B cell (primary cell): ENCODE measurements at regions not wholly inside any gene's neighbourhood (a gene's known extent, or its start where the extent isn't known, plus 50 kb on each side); places are given as distances from the start of the nearest gene placed in this dataset.
A peak's percentile ranks its signal among the peaks of the same experiment; 100 is the strongest.

Experiments used
- ATAC-seq: fragments of 200-7000 bp; cut with Tn5 transposase; one replicate; pipeline ENCODE4 v1.10.0; 2021; ENCODE audit warnings: low read depth, mild to moderate bottlenecking, moderate number of reproducible peaks, moderate library complexity
- CTCF ChIA-PET: fragments of 350-600 bp; sonication (Branson Sonifier 250); formaldehyde crosslinking; loops from one replicate; lab custom pipeline; 2021; ENCODE audit warnings: antibody characterized with exemption, inconsistent platforms; lab: Charles Lee
- POLR2A ChIA-PET: fragments of 350-600 bp; sonication (Branson Sonifier 250); formaldehyde crosslinking; loops from one replicate; lab custom pipeline; 2021; ENCODE audit warnings: antibody characterized with exemption; lab: Charles Lee
- DNase-seq: peaks from one replicate; pipeline ENCODE4 v3.0.0; 2013
- H2AFZ ChIP-seq: 2 replicates; pipeline ENCODE4 v1.6.1; 2012; ENCODE audit warnings: mild to moderate bottlenecking, low read depth, low read length; ENCODE audit not compliant: insufficient read depth, poor library complexity, severe bottlenecking
- H3K27ac ChIP-seq, 2 donors: 1 replicate in 1 of 2; 2 replicates in 1 of 2; pipeline ENCODE4 v1.5.1; 2012 to 2013; ENCODE audit warnings: low read length in 2 of 2, mild to moderate bottlenecking in 2 of 2, moderate library complexity in 1 of 2
- H3K27me3 ChIP-seq, 4 experiments: fragments of 200-600 bp in 1 of 4; sonication (generic) in 1 of 4; replicated peaks in 1 of 4; 1 replicate in 2 of 4; 2 replicates in 2 of 4; pipeline versions ENCODE4 v1.6.1 to v1.7.0; 2013 to 2016; ENCODE audit warnings: low read length in 3 of 4, mild to moderate bottlenecking in 2 of 4, mixed read lengths in 1 of 4, moderate library complexity in 1 of 4; ENCODE audit not compliant: insufficient read depth in 4 of 4, control insufficient read depth in 3 of 4; ENCODE audit errors: control extremely low read depth in 1 of 4
- H3K36me3 ChIP-seq, 2 experiments: replicated peaks in 1 of 2; 1 replicate in 1 of 2; 2 replicates in 1 of 2; pipeline versions ENCODE4 v1.6.1 to v1.7.1; 2013; ENCODE audit warnings: low read length in 1 of 2; ENCODE audit not compliant: insufficient read depth in 2 of 2, control insufficient read depth in 1 of 2; ENCODE audit errors: control extremely low read depth in 1 of 2, extremely low read depth in 1 of 2
- H3K4me1 ChIP-seq, 2 donors: fragments of 200-600 bp in 1 of 2; sonication (generic) in 1 of 2; 1 replicate in 1 of 2; 2 replicates in 1 of 2; pipeline versions ENCODE4 v1.5.1 to v1.6.1; 2013 to 2017; ENCODE audit warnings: low read length in 2 of 2; ENCODE audit not compliant: control insufficient read depth in 2 of 2, insufficient read depth in 2 of 2
- H3K4me2 ChIP-seq: replicated peaks from 2 replicates; pipeline ENCODE3; 2012; ENCODE audit warnings: mild to moderate bottlenecking, low read depth, low read length; ENCODE audit not compliant: poor library complexity, severe bottlenecking
- H3K4me3 ChIP-seq, 5 experiments: fragments of 200-600 bp in 1 of 5; sonication (generic) in 1 of 5; 1 replicate in 3 of 5; 2 replicates in 2 of 5; pipeline versions ENCODE4 v1.5.1 to v1.7.0; 2011 to 2016; ENCODE audit warnings: low read length in 4 of 5, mild to moderate bottlenecking in 4 of 5, low read depth in 2 of 5, control low read depth in 1 of 5, moderate library complexity in 1 of 5; ENCODE audit not compliant: insufficient read depth in 1 of 5; ENCODE audit errors: control extremely low read depth in 1 of 5, extremely low read depth in 1 of 5
- H3K79me2 ChIP-seq: fragments of 200-600 bp; sonication (generic); one replicate; pipeline ENCODE4 v1.6.0; 2016; ENCODE audit warnings: low read length; ENCODE audit not compliant: control insufficient read depth, insufficient read depth
- H3K9ac ChIP-seq: fragments of 200-600 bp; sonication (generic); 2 replicates; pipeline ENCODE4 v1.6.1; 2017; ENCODE audit warnings: mild to moderate bottlenecking, low read length, moderate library complexity
- H3K9me3 ChIP-seq, 3 donors: one replicate each; pipeline versions ENCODE4 v1.6.1 to v1.7.1; 2013; ENCODE audit warnings: low read length in 2 of 3; ENCODE audit not compliant: control insufficient read depth in 2 of 3, insufficient read depth in 1 of 3; ENCODE audit errors: control extremely low read depth in 1 of 3
- H4K20me1 ChIP-seq: 2 replicates; pipeline ENCODE4 v1.6.0; 2012; ENCODE audit warnings: mild to moderate bottlenecking, low read length; ENCODE audit not compliant: insufficient read depth, control insufficient read depth, poor library complexity, severe bottlenecking
- H3K27ac Mint-ChIP-seq: one replicate; pipeline ENCODE4 v1.8.0; 2021; ENCODE audit warnings: mixed read lengths
- H3K27me3 Mint-ChIP-seq: one replicate; pipeline ENCODE4 v1.8.0; 2021; ENCODE audit warnings: mixed read lengths
- H3K4me1 Mint-ChIP-seq: one replicate; pipeline ENCODE4 v1.8.0; 2021; ENCODE audit warnings: mixed read lengths
- H3K4me3 Mint-ChIP-seq: one replicate; pipeline ENCODE4 v1.8.0; 2021; ENCODE audit warnings: mixed read lengths
- H3K9me3 Mint-ChIP-seq: one replicate; pipeline ENCODE4 v1.8.0; 2022; ENCODE audit warnings: mixed read lengths; ENCODE audit not compliant: insufficient read depth
- EZH2 ChIP-seq: IDR thresholded peaks from 2 replicates; pipeline ENCODE4 v1.6.1; 2012; ENCODE audit warnings: borderline replicate concordance, low read depth, mild to moderate bottlenecking, moderate library complexity, low read length; ENCODE audit not compliant: insufficient read depth, poor library complexity, severe bottlenecking
- WGBS: methylation state at CpG from one replicate; pipeline ENCODE4 v1.1.5; 2013; ENCODE audit warnings: missing lambda C conversion rate; ENCODE audit not compliant: insufficient coverage; 5-methylcytosine and 5-hydroxymethylcytosine counted together
- intact Hi-C: fragments of 100-400 bp; cut with micrococcal nuclease; formaldehyde crosslinking; loops from one replicate; pipeline ENCODE4 v1.10.0; 2022
- TF ChIP-seq, protein P1 (sequence below): fragments of 200-600 bp; IDR thresholded peaks from one replicate; pipeline ENCODE4 v1.8.0; 2022; ENCODE audit warnings: antibody characterized with exemption, mild to moderate bottlenecking

DNA sequence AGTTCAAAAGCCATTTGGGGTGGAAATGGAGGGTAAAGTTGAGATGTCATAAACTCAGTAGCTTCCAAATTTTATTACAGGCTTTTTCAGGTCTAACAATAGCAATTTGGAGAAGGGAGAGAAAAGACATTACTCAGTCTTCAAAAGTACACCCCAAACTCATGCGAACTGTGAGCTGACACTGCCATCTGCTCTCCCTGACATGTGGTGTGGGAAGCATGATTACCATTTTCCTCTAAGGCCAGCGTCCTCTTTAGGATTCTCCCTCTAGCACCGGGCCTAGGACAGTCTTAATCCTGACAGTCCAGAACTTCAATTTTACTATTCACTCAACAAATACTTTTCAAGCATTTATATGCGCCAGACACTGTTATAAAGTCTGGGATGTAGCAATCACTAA is 536.0 kb upstream of the JARID2 start:
- no peak for TF ChIP-seq EZH2
- TF ChIP-seq, protein P1, sequence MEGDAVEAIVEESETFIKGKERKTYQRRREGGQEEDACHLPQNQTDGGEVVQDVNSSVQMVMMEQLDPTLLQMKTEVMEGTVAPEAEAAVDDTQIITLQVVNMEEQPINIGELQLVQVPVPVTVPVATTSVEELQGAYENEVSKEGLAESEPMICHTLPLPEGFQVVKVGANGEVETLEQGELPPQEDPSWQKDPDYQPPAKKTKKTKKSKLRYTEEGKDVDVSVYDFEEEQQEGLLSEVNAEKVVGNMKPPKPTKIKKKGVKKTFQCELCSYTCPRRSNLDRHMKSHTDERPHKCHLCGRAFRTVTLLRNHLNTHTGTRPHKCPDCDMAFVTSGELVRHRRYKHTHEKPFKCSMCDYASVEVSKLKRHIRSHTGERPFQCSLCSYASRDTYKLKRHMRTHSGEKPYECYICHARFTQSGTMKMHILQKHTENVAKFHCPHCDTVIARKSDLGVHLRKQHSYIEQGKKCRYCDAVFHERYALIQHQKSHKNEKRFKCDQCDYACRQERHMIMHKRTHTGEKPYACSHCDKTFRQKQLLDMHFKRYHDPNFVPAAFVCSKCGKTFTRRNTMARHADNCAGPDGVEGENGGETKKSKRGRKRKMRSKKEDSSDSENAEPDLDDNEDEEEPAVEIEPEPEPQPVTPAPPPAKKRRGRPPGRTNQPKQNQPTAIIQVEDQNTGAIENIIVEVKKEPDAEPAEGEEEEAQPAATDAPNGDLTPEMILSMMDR: no peak
- Histone ChIP-seq H3K27ac (no peak overlapping the region), H2AFZ (no peak overlapping the region), H3K79me2 (no peaks in the 10 kb centered on the region), H3K4me2 (no peak overlapping the region), H3K9ac (no peak overlapping the region), H3K9me3 (peaks cover 0 to 15% (median 12%) of the 10 kb centered on the region in 3 donors), H3K27me3 (no peaks in the 10 kb centered on the region), H4K20me1 (no peaks in the 10 kb centered on the region), H3K4me1 (peaks cover 11 to 13% of the 10 kb centered on the region in 2 donors), H3K4me3 (no peak overlapping the region), H3K36me3 (no peaks in the 10 kb centered on the region)
- no peaks in the 10 kb centered on the region for H3K27me3 Mint-ChIP-seq
- no peak overlapping the region for H3K4me3 Mint-ChIP-seq
- ATAC-seq: no peak
- CTCF ChIA-PET: interaction anchor here (2.0 kb wide), 1 partner anchor 12 kb away, joined by 5 read pairs; no protein-coding TSS in a partner anchor
- POLR2A ChIA-PET: no interaction called here
- intact Hi-C loops: no loop called here
- no peaks in the 10 kb centered on the region for H3K9me3 Mint-ChIP-seq
- no CpG with 5 or more reads among the region's 4 CpGs for WGBS
- peaks cover 27% of the 10 kb centered on the region for H3K4me1 Mint-ChIP-seq
- H3K27ac Mint-ChIP-seq: no peak overlapping the region
- no peak for DNase-seq

DNA sequence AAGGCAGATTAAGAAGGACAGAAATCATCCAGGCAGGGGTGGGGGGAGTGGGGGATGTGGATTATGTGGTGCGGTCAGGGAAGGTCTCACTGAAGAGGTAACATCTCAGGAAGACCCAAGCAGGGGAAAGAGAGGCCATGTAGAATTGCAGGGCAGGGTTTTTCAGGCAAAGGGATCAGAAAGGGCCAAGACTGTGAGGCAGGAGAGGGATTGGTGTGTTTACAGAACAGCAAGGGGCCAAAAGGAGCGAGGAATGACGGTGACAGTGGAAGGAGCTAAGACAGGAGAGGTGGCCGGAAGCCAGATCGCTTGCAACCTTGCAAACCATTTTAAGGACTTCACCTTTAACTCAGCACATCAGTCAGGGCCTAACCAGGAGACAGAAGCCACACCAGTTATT is 535.4 kb upstream of the JARID2 start:
- Histone ChIP-seq H3K4me3 (no peak overlapping the region), H3K4me2 (peak overlapping the region; percentile 9), H3K9ac (no peak overlapping the region), H3K79me2 (no peaks in the 10 kb centered on the region), H3K9me3 (peaks cover 0 to 15% (median 12%) of the 10 kb centered on the region in 3 donors), H4K20me1 (no peaks in the 10 kb centered on the region), H3K36me3 (no peaks in the 10 kb centered on the region), H3K27ac (no peak overlapping the region), H3K27me3 (no peaks in the 10 kb centered on the region), H2AFZ (no peak overlapping the region), H3K4me1 (peaks cover 11 to 17% of the 10 kb centered on the region in 2 donors)
- 100% methylated on average over 1 of the region's 5 CpGs for WGBS
- POLR2A ChIA-PET: no interaction called here
- no peaks in the 10 kb centered on the region for H3K27me3 Mint-ChIP-seq
- TF ChIP-seq, protein P1: no peak
- TF ChIP-seq EZH2: no peak
- CTCF ChIA-PET: interaction anchor here (1.2 to 2.0 kb wide), 3 partner anchors 12 to 499 kb away, joined by 3 to 7 read pairs (median 5); no protein-coding TSS in a partner anchor
- intact Hi-C loops: no loop called here
- H3K4me1 Mint-ChIP-seq: peaks cover 32% of the 10 kb centered on the region
- ATAC-seq (no peak), DNase-seq (no peak)
- H3K27ac Mint-ChIP-seq: no peak overlapping the region
- no peaks in the 10 kb centered on the region for H3K9me3 Mint-ChIP-seq
- H3K4me3 Mint-ChIP-seq: no peak overlapping the region
